T-helper 1 cell treated with Interleukin-12 subunit alpha and Interleukin-12 subunit beta and Interleukin-4 antibody, amounts not matched to agents 30 μg/mL and 1 μg/mL, for 36 hours (primary cell): ENCODE measurements at regions not wholly inside any gene's neighbourhood (a gene's known extent, or its start where the extent isn't known, plus 50 kb on each side); places are given as distances from the start of the nearest gene placed in this dataset.
"Not testable (repeated sequence)": the region's sequence is repeated elsewhere in the genome, so short reads cannot be mapped to it uniquely, and the experiment has no call there.

Experiments used
- H3K27ac Mint-ChIP-seq: one replicate; pipeline ENCODE4 v1.8.0; 2021; ENCODE audit warnings: mild to moderate bottlenecking, mixed read lengths
- H3K27me3 Mint-ChIP-seq: one replicate; pipeline ENCODE4 v1.8.0; 2021; ENCODE audit warnings: low read depth, mixed read lengths
- H3K36me3 Mint-ChIP-seq: one replicate; pipeline ENCODE4 v1.8.0; 2021; ENCODE audit warnings: low read depth, mixed read lengths
- H3K4me1 Mint-ChIP-seq: one replicate; pipeline ENCODE4 v1.8.0; 2021; ENCODE audit warnings: low read depth, mixed read lengths
- H3K4me3 Mint-ChIP-seq: one replicate; pipeline ENCODE4 v1.8.0; 2021; ENCODE audit warnings: mild to moderate bottlenecking, moderate library complexity, mixed read lengths
- H3K9me3 Mint-ChIP-seq: one replicate; pipeline ENCODE4 v1.8.0; 2021; ENCODE audit warnings: mixed read lengths

DNA sequence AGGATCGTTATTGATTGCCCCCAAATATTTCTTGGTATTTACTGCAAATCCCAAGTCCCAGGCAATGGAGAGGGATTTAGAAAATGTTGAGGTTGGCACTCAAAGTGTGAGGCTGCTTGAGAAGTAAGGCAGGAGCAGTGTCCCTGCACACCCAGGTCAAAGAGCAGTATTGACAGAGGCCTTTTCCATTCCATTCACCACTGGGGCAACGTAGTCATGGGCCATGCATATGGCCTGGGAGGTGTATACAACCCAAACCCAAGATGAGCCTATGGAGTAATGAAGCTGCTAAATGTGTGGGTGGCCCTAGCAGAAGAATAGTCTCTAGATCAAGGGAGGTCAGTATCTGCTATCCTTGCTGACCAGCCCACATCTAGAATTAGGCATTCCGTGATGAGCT is 245.6 kb downstream of the FOXD2 start:
- Mint-ChIP-seq H3K36me3 (no peaks in the 10 kb centered on the region), H3K27me3 (peaks cover 3% of the 10 kb centered on the region), H3K4me1 (no peaks in the 10 kb centered on the region), H3K9me3 (no peaks in the 10 kb centered on the region), H3K4me3 (no peak overlapping the region), H3K27ac (no peak overlapping the region)

DNA sequence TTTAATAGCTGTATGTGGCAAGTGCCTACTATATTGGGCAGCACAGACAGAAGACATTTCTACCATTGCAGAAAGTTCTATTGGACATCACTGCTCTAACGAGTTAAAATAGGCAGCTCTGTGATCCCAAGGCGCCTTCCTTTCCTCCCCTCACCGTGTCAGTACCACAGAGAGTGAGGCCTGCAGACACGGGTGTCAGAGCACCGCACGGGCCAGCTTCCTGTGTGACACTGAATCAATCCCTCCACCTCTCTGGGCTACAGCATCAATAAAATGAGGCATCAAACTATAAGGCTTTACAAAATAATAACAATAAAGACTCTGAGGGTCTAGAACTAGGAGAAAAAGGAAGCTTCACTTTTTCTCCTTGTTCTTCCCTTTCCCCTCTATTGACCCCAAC is 246.7 kb downstream of the FOXD2 start:
- no peak overlapping the region for H3K27ac Mint-ChIP-seq
- H3K4me1 Mint-ChIP-seq: no peaks in the 10 kb centered on the region
- H3K36me3 Mint-ChIP-seq: no peaks in the 10 kb centered on the region
- H3K27me3 Mint-ChIP-seq: peaks cover 3% of the 10 kb centered on the region
- H3K9me3 Mint-ChIP-seq: no peaks in the 10 kb centered on the region
- no peak overlapping the region for H3K4me3 Mint-ChIP-seq

DNA sequence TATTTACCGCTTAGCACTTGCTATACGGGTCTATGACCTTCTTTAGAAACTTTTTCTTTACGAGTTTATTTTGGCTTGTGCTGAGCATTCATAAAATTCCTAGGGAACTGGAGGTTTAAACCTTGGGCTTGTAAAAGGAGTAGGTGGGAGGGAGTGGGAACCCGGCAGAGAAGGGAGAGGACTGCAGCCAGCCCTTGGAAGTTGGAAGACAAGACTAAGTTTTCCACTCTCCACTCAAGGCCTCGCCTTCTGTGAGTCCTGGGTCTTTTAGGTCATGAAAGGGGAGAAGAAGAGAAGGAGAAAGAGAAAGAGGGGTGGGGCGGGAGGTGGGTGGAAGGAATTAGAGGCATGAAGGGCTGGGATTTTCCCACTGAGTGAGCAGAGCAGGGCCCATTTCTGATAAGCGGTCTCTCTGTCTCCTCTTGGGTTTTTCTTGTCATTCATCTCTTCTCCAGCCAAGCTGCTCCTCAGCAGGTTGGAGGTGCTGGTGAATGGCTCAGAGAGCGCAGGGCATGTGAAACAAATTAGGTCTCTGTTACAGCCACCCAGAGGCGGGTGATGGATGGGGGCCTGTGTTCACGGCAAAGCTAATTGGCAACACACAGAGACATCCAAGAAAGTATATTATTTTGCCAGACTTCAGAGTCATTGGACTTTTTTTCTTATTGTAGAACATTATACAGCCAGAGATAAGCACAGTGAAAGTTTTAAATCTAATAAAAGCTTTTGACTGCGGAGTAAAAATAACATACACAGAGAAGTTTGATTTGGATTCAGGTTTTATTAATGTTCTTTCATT is 247.3 kb downstream of the FOXD2 start:
- Mint-ChIP-seq H3K27ac (no peak overlapping the region), H3K4me3 (no peak overlapping the region), H3K4me1 (no peaks in the 10 kb centered on the region), H3K9me3 (no peaks in the 10 kb centered on the region), H3K27me3 (peaks cover 7% of the 10 kb centered on the region), H3K36me3 (no peaks in the 10 kb centered on the region)

DNA sequence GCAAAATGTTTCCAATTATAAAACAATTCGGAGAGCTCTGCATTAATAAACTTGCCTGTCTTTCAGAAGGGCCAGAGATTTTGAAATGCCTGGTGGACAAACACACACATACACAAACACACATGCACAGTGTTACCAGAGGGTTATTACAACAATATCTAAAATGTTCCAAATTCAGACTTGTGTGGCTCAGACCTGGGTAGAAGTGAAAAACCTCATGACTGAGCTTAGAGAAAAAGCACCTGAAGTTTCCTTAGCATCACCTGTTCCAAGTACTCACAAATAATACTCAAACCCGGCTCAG is 247.9 kb downstream of the FOXD2 start:
- Mint-ChIP-seq H3K4me1 (no peaks in the 10 kb centered on the region), H3K27me3 (peaks cover 7% of the 10 kb centered on the region), H3K36me3 (no peaks in the 10 kb centered on the region), H3K4me3 (no peak overlapping the region), H3K27ac (no peak overlapping the region), H3K9me3 (no peaks in the 10 kb centered on the region)

DNA sequence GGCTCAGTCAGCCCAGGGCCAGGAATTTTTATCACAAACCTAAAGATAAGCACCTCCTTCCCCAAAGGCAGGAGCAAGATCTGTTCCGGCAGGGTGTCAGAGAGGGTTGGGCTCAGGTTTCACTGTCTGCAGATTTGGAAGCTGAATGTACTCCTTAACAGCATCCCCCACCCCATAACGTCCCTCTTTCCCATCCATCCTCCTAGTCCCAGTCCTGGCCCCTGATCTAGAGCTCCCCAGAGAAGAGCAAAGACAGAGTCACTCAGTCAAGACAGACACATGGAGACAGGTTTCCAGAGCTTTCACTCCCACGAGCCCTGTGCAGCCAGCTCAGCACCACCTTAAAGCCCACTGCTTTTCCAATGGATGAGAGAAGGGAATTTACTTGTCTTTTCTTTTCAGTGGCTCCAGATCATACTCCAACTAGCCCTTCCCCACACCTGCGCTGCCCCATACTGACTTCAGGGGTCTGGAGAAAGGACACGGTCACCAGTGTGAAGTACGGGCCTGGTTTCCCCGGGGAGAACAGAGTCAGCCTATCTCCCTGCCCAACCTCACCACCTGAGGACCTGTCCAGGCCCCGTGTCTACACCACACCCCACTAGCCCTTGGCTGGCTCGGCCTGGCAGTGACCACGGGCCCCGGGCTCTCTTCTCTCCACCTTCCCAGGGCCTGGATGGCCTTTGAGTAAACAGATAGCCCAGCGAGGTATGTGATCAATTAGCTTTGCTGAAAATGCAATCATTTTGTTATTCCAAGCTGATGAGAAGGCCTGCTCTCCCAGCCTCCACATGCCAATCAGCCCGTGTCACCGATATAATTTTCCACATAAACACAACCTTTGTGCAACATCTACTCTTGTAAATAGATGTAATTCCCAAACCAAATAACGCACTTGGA is 249.1 kb downstream of the FOXD2 start:
- Mint-ChIP-seq H3K4me3 (no peak overlapping the region), H3K27ac (no peak overlapping the region), H3K36me3 (no peaks in the 10 kb centered on the region), H3K27me3 (peaks cover 3% of the 10 kb centered on the region), H3K4me1 (no peaks in the 10 kb centered on the region), H3K9me3 (no peaks in the 10 kb centered on the region)

DNA sequence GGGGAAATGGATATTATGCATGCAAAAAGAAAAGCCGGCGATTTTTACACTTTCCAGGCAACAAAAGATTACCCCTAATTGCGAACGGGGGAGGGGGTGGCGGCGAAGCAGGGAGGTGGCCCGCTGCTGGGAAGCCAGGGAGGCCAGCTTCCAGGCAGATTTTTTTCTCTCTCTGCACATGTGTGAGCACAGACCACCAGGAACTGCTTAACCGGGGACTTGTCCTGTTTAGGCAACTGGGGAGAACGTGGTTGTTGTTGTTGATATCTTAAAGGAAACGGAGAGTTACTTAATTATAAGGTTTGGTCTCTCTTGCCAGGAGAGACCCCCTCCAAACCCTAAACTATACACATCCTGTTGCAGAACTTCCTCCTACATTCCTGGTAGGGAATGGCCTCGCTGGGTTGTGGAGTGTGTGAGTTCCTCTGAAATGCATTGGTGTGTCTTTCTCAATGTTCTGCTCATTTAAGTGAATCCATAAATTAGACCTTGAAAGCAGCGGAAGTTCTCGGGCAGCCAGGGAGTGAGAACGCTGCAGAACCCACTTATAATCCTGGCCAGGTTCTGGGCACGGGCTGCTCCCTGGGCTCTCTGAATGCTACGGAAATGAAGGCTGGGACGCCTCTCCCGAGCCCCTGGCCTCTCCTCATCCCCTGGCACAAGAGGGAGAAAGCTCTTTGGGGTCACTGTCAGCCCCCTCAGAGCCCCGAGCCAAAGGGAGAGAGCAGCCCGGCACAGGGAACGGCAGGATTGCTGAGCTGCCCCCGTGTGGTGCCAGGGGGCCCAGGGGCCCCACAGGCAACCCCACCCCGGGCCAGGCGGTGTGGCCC is 250.0 kb downstream of the FOXD2 start:
- H3K27me3 Mint-ChIP-seq: peaks cover 3% of the 10 kb centered on the region
- H3K27ac Mint-ChIP-seq: no peak overlapping the region
- H3K9me3 Mint-ChIP-seq: no peaks in the 10 kb centered on the region
- no peaks in the 10 kb centered on the region for H3K36me3 Mint-ChIP-seq
- H3K4me1 Mint-ChIP-seq: no peaks in the 10 kb centered on the region
- no peak overlapping the region for H3K4me3 Mint-ChIP-seq

DNA sequence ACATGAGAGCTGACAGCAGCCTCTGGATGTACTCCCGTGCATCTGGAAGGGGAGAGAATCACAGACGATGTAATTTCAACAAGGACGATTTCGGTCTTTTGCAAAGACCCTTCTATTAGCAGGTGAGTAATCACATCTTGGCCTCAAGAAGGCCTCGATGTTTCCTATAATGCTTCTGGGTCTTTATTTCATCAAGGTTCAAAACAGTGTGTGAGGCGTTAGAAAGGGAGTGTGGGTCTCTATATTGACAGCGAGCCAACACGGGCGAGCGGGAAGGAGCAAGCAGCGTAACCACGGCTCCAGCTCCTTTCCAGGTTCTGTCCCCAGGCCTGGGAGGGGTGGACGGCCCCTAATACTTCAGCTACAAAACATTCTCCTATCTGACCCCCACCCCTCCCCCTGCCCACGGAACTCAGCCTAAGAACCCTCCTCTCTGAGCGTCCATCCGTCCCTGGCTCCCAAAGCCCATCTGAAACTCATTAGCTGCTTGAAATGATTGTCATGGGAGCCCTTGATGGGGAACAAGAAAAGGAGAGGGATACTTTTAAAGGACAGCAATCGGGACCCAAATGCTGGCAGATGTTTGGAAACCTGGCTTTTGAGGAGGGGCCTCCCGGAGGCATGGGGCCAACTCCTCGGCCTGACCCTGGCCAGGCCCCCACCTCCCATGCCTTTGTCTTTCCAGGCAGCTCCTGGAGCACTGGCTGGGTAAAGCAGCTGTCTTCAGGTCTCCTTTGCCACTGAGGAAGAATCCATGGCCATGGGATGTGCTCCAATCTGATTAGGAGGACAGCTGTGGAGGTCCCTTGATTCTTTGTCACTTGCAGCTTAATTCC is 250.8 kb downstream of the FOXD2 start:
- Mint-ChIP-seq H3K4me1 (no peaks in the 10 kb centered on the region), H3K36me3 (no peaks in the 10 kb centered on the region), H3K9me3 (no peaks in the 10 kb centered on the region), H3K27ac (no peak overlapping the region), H3K27me3 (peaks cover 3% of the 10 kb centered on the region), H3K4me3 (no peak overlapping the region)

DNA sequence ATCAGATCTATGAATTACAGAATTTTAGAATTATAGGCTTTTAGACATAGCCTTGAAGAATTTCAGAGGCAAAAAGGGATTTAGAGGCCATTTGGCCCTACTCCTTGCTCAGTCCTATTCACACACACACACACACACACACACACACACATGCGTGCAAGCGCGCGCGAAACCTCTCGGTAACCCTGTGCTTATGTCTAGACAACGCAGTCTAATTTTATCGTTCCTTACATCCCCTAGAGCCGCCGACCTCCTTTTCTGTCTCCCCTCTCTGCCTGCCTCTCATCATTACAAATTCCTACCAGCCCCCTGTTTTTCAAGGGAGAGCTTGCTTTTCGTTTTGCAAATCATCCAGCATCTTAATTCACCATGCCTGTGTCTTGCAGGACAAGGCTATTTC is 252.1 kb downstream of the FOXD2 start:
- peaks cover 3% of the 10 kb centered on the region for H3K27me3 Mint-ChIP-seq
- no peak overlapping the region for H3K27ac Mint-ChIP-seq
- no peaks in the 10 kb centered on the region for H3K9me3 Mint-ChIP-seq
- no peak overlapping the region for H3K4me3 Mint-ChIP-seq
- H3K36me3 Mint-ChIP-seq: no peaks in the 10 kb centered on the region
- H3K4me1 Mint-ChIP-seq: no peaks in the 10 kb centered on the region

DNA sequence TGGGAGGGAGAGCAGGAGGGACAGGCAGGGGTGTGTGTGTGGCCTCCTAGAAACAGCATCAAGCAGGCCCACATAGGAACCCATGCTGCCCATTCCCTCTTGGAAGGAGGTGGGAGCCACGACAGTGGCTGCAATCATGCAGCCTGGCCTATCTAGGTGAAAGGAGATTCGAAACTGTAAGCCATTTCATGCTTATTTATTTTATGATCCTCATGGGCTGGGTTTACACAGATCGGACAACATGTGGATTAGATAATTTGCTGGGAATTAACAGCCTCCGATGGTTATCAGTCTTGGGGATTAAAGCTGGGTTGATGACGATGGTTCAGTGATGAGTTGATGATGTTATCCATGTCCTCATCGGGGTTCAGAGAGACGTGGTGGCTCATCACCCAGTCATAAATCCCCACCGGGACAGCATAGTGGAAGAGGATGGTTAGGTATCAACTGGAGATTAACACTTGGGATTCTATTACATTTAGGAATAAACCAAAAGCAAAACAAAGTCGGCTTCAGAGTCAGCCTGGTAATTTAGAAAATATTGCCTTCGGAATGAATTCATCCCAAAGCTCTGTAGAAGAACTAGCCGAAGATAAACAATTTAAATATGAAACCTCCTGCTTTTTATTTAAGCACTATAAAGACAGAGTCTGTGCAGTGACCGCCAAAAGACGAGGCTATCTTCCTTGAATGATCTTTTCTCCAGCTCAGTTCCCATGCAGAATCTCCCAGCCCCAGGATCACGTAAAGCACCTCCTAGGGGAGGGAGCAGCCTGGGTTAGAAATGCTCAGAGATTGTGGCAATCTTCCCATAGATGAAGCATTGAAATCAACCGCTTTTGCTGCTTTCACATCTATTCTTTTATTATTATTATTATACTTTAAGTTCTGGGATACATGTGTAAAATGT is 252.8 kb downstream of the FOXD2 start:
- Mint-ChIP-seq H3K36me3 (no peaks in the 10 kb centered on the region), H3K9me3 (no peaks in the 10 kb centered on the region), H3K4me1 (no peaks in the 10 kb centered on the region), H3K4me3 (no peak overlapping the region), H3K27ac (no peak overlapping the region), H3K27me3 (peaks cover 3% of the 10 kb centered on the region)

DNA sequence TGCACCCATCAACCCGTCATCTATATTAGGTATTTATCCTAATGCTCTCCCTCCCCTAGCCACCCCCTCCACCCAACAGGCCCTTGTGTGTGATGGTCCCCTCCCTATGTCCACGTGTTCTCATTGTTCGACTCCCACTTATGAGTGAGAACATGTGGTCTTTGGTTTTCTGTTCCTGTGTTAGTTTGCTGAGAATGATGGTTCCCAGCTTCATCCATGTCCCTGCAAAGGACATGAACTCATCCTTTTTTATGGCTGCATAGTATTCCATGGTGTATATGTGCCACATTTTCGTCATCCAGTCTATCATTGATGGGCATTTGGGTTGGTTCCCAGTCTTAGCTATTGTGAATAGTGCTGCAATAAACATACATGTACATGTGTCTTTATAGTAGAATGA is 253.4 kb downstream of the FOXD2 start:
- not testable (repeated sequence) for H3K4me1 Mint-ChIP-seq, H3K27me3 Mint-ChIP-seq, H3K36me3 Mint-ChIP-seq, H3K27ac Mint-ChIP-seq, H3K9me3 Mint-ChIP-seq, H3K4me3 Mint-ChIP-seq

DNA sequence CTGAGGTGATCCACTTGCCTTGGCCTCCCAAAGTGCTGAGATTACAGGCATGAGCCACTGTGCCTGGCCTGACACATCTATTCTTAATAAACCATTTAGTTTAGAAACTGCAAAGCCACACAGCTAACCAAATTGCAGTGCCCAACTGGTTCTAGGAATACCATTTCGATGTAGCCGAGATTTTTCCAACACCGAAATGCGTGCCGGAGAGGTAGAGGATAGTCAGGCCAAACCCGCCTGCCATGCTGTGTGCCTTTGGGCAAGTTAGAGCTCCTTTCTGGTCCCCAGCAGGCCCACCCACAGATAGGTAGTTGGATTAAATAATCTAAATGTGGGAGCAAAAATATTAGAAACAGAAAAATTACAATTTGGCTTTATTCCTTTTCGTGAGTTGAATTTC is 254.4 kb downstream of the FOXD2 start:
- Mint-ChIP-seq H3K4me1 (no peaks in the 10 kb centered on the region), H3K27me3 (peaks cover 3% of the 10 kb centered on the region), H3K9me3 (no peaks in the 10 kb centered on the region), H3K36me3 (no peaks in the 10 kb centered on the region), H3K4me3 (no peak overlapping the region), H3K27ac (no peak overlapping the region)

DNA sequence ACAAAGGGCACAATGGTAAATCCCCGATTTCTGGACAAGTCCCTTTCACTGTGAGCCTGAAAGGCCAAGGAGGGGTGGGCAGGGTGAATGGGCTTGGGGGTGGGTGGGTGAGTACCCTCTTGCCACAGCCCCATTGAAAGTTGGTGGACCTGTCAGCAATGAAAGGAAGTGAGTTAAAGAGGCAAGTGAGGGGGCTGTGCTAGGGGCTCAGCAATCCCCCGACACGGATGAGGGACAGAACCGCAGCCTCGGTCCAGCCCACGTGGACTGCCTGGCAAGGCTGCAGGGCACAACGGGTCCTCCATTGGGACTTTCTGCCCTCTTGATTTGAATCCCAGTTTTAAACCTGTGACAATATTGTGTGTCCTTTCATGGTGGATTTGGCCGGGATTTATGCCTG is 255.3 kb downstream of the FOXD2 start:
- Mint-ChIP-seq H3K4me1 (no peaks in the 10 kb centered on the region), H3K9me3 (no peaks in the 10 kb centered on the region), H3K27ac (no peak overlapping the region), H3K4me3 (no peak overlapping the region), H3K27me3 (peaks cover 3% of the 10 kb centered on the region), H3K36me3 (no peaks in the 10 kb centered on the region)
